NCI-H1092 treated with DMSO at 0.1 percent for 48 hours (cell line): ENCODE measurements at regions not wholly inside any gene's neighbourhood (a gene's known extent, or its start where the extent isn't known, plus 50 kb on each side); places are given as distances from the start of the nearest gene placed in this dataset.

Experiments
- DNase-seq: peaks from one replicate; lab custom pipeline; 2025; lab: John Stamatoyannopoulos, UW

- no peak for DNase-seq
Observed at GRCh38 chr1:24984800-24985522, 54.9 kb upstream of the RUNX3 start.

- DNase-seq, result no peak
Observed at GRCh38 chr1:24984300-24984699, 54.2 kb upstream of the RUNX3 start.

DNA sequence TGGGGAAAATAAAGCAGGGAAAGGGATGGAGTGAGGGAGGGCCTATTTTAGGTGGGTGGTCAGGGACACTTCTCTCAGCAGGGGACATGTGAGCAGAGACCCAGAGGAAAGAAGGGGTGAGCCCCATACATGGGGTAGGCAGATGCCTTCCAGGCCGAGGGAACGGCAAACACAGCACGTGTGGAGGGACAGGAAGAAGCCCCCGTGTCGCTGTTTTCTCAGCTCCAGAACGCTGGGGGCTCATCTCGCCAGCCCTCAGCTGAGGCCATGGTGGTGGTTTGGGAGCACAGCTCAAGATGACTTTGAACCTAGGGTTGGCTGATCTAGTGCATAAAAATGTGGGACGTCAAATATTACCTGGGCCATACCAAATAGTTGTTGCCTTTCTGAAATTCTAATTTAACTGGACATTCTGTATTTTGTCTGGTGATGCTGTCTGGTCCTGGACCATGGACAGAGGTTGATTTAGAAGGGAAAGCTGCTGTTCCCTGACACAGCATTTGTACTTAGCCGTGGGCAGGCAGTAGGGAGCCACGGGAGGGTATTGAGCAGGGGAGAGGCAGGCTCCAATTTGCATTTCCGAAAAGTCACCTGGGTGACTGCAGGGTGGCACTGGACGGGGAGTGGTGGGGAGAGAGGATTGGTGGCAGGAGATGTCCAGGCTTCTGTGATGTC lies 53.1 kb upstream of the RUNX3 start:
- no peak for DNase-seq

DNA sequence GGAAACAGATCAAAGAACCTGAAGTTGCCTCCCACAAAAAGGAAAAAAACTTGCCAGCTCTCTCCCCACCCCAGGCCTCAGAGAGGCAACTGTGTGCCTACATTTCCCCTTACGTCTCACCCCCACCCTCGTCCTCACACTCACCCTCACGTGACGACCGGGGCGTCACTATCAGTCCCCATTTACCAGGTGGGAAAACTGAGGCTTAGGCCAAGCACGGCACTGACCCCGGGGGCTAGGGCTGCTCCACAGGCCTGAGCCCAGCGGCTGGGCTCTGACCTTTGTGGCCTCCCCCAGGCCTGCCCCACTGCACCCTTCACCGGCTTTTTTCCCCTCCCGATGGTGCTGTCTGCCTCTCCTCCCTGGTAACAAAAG lies 51.5 kb upstream of the RUNX3 start:
- no peak for DNase-seq

GRCh38 chr1:24980836-24981630 lies 51.0 kb upstream of the RUNX3 start:
- DNase-seq, result no peak
